ENCODE measurements at regions not wholly inside any gene's neighbourhood (a gene's known extent, or its start where the extent isn't known, plus 50 kb on each side); places are given as distances from the start of the nearest gene placed in this dataset.

- TF ChIP-seq, protein P1, sequence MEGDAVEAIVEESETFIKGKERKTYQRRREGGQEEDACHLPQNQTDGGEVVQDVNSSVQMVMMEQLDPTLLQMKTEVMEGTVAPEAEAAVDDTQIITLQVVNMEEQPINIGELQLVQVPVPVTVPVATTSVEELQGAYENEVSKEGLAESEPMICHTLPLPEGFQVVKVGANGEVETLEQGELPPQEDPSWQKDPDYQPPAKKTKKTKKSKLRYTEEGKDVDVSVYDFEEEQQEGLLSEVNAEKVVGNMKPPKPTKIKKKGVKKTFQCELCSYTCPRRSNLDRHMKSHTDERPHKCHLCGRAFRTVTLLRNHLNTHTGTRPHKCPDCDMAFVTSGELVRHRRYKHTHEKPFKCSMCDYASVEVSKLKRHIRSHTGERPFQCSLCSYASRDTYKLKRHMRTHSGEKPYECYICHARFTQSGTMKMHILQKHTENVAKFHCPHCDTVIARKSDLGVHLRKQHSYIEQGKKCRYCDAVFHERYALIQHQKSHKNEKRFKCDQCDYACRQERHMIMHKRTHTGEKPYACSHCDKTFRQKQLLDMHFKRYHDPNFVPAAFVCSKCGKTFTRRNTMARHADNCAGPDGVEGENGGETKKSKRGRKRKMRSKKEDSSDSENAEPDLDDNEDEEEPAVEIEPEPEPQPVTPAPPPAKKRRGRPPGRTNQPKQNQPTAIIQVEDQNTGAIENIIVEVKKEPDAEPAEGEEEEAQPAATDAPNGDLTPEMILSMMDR (IDR thresholded peaks at IDR 0.05) = no peak
- TF ChIP-seq POLR2A (IDR thresholded peaks at IDR 0.05) (no peak), POLR2AphosphoS5 (IDR thresholded peaks at IDR 0.05) (no peak)
Measured at GRCh38 chr6:90403489-90404381, 107.1 kb upstream of the BACH2 start.
